A673 (cell line): ENCODE measurements at regions not wholly inside any gene's neighbourhood (a gene's known extent, or its start where the extent isn't known, plus 50 kb on each side); places are given as distances from the start of the nearest gene placed in this dataset.

Experiments
- BruUV-seq: library from RNA; stranded (reverse); fragments of 400-500 nt; replicated peaks from 2 replicates; lab custom pipeline; 2021; lab: Mats Ljungman, UMichigan
- CTCF ChIA-PET: fragments of 300-600 bp; sonication (Branson Sonifier 250); formaldehyde crosslinking; loops from one replicate; lab custom pipeline; 2022; ENCODE audit warnings: antibody characterized with exemption; lab: Charles Lee
- POLR2A ChIA-PET: fragments of 300-600 bp; sonication (Branson Sonifier 250); formaldehyde crosslinking; loops from one replicate; lab custom pipeline; 2022; ENCODE audit warnings: antibody characterized with exemption; ENCODE audit not compliant: low non-redundant PET; lab: Charles Lee
- DNase-seq: peaks from one replicate; pipeline ENCODE4 v3.0.0-alpha.2; 2015; ENCODE audit warnings: low spot score
- H3K27ac ChIP-seq: fragments of 200-600 bp; sonication (generic); 2 replicates; pipeline ENCODE4 v1.5.1; 2016; ENCODE audit warnings: mixed run types, low read depth, mild to moderate bottlenecking, mixed read lengths, antibody characterized with exemption, low read length; ENCODE audit not compliant: poor library complexity, severe bottlenecking
- H3K27me3 ChIP-seq: fragments of 200-600 bp; sonication (generic); replicated peaks from 2 replicates; pipeline ENCODE4 v1.6.1; 2017; ENCODE audit warnings: mixed run types, low read depth, mild to moderate bottlenecking, mixed read lengths, antibody characterized with exemption, low read length; ENCODE audit not compliant: insufficient read depth, poor library complexity
- H3K36me3 ChIP-seq: fragments of 200-600 bp; sonication (generic); 2 replicates; pipeline ENCODE4 v1.6.1; 2016; ENCODE audit warnings: mixed run types, mild to moderate bottlenecking, mixed read lengths, antibody characterized with exemption, low read length; ENCODE audit not compliant: insufficient read depth, poor library complexity, severe bottlenecking
- H3K4me1 ChIP-seq: fragments of 200-600 bp; sonication (generic); 2 replicates; pipeline ENCODE4 v1.6.1; 2017; ENCODE audit warnings: mixed run types, mild to moderate bottlenecking, mixed read lengths, antibody characterized with exemption, low read length; ENCODE audit not compliant: insufficient read depth, poor library complexity, severe bottlenecking
- H3K4me3 ChIP-seq: fragments of 200-600 bp; sonication (generic); 2 replicates; pipeline ENCODE4 v1.5.1; 2016; ENCODE audit warnings: low read depth, mixed run types, mild to moderate bottlenecking, mixed read lengths, low read length; ENCODE audit not compliant: poor library complexity, severe bottlenecking
- H3K9me3 ChIP-seq: fragments of 200-600 bp; sonication (generic); 2 replicates; pipeline ENCODE4 v1.6.1; 2016; ENCODE audit warnings: mixed run types, low read depth, mild to moderate bottlenecking, mixed read lengths, antibody characterized with exemption, low read length; ENCODE audit not compliant: poor library complexity, severe bottlenecking
- EZH2 ChIP-seq: fragments of 200-600 bp; sonication (generic); IDR thresholded peaks from 2 replicates; pipeline ENCODE4 v1.6.1; 2017; ENCODE audit warnings: borderline replicate concordance, low read depth, mild to moderate bottlenecking, mixed read lengths, antibody characterized with exemption, low read length; ENCODE audit not compliant: poor library complexity, severe bottlenecking
- intact Hi-C: fragments of 100-400 bp; cut with micrococcal nuclease; formaldehyde crosslinking; loops from one replicate; pipeline ENCODE4 v1.10.0; 2022; ENCODE audit not compliant: unreplicated experiment
- TF ChIP-seq, protein P1 (sequence below): fragments of 300-800, 200-600 bp; sonication (generic); conservative IDR thresholded peaks from 2 replicates; pipeline ENCODE4 v1.5.1; 2017; ENCODE audit warnings: low read depth, mild to moderate bottlenecking, antibody characterized with exemption, low read length, moderate library complexity, mixed read lengths

DNA sequence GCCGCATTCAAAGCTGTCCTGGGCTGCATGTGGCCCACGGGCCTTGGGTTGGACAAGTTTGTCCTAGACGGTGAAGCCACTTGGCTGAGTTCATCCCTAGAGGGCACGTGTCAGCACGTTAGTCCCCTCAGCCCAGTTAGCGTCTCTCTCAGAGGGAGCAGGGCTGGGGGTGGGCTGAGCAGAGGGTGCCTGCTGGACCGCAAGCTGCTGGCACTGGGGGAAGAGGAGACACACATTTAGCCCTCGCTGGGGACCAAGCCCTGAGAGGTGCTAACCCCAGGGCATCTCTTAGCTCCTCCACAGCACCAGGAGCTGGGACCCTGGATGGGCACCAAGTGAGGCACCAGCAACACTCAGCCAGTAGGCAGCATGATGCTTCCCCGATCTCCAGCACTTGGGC is 107.0 kb downstream of the SHANK2 start:
- no peak overlapping the region for H3K27ac ChIP-seq
- CTCF ChIA-PET, result no interaction called here
- no TSS peak for BruUV-seq
- no peaks in the 10 kb centered on the region for H3K27me3 ChIP-seq
- intact Hi-C loops, result no loop called here
- no peak overlapping the region for H3K4me3 ChIP-seq
- no peaks in the 10 kb centered on the region for H3K36me3 ChIP-seq
- no peaks in the 10 kb centered on the region for H3K9me3 ChIP-seq
- no peak for DNase-seq
- TF ChIP-seq, protein P1, sequence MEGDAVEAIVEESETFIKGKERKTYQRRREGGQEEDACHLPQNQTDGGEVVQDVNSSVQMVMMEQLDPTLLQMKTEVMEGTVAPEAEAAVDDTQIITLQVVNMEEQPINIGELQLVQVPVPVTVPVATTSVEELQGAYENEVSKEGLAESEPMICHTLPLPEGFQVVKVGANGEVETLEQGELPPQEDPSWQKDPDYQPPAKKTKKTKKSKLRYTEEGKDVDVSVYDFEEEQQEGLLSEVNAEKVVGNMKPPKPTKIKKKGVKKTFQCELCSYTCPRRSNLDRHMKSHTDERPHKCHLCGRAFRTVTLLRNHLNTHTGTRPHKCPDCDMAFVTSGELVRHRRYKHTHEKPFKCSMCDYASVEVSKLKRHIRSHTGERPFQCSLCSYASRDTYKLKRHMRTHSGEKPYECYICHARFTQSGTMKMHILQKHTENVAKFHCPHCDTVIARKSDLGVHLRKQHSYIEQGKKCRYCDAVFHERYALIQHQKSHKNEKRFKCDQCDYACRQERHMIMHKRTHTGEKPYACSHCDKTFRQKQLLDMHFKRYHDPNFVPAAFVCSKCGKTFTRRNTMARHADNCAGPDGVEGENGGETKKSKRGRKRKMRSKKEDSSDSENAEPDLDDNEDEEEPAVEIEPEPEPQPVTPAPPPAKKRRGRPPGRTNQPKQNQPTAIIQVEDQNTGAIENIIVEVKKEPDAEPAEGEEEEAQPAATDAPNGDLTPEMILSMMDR, result no peak
- no peak for TF ChIP-seq EZH2
- POLR2A ChIA-PET, result no interaction called here
- no peaks in the 10 kb centered on the region for H3K4me1 ChIP-seq

DNA sequence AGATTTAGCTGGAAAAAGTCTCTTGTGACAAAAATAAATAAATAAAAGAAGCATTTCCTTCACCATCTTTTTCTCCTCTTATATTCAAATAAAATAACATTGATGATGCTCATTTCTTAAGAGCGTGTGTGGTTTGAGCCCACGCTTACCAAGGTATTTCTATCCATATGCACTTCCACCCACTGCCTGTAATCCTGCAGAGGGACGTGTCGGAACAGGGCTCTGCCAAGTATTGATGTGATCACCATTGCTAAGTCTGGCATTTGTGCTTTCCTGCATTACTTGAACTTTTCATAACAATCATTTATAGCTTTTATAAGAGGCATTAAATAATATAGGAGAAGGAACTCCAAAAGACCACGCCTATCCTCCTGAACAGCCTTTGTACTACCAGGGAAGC is 107.6 kb downstream of the SHANK2 start:
- no peaks in the 10 kb centered on the region for H3K36me3 ChIP-seq
- POLR2A ChIA-PET, result no interaction called here
- no peaks in the 10 kb centered on the region for H3K4me1 ChIP-seq
- H3K4me3 ChIP-seq, result no peak overlapping the region
- H3K9me3 ChIP-seq, result no peaks in the 10 kb centered on the region
- BruUV-seq, result no TSS peak
- no peak for TF ChIP-seq EZH2
- TF ChIP-seq, protein P1, result no peak
- H3K27ac ChIP-seq, result no peak overlapping the region
- no peaks in the 10 kb centered on the region for H3K27me3 ChIP-seq
- intact Hi-C loops, result no loop called here
- no peak for DNase-seq
- CTCF ChIA-PET, result no interaction called here

DNA sequence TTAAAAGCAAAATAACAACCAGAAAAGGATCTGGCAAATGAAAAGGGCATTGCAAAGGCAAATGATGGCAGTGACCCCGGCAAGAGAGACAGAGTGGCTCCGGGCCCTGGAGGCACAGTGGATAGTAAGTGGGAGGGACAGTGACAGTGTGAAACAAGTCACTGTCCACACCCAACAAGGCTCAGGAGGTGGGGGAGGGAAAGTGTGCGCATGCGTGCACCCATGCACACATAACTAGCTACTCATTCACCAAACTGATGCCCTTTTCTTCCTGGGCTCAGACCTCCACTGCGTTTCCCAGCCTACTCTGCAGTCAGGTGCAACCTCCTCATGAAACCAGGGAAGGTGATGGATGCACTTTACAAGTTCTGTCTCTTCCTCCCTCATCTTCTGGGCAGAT is 108.4 kb downstream of the SHANK2 start:
- ChIA-PET CTCF (no interaction called here), POLR2A (no interaction called here)
- Histone ChIP-seq H3K9me3 (no peaks in the 10 kb centered on the region), H3K27me3 (no peaks in the 10 kb centered on the region), H3K4me3 (no peak overlapping the region), H3K36me3 (no peaks in the 10 kb centered on the region), H3K27ac (no peak overlapping the region), H3K4me1 (no peaks in the 10 kb centered on the region)
- BruUV-seq, result no TSS peak
- DNase-seq, result no peak
- intact Hi-C loops, result no loop called here
- TF ChIP-seq EZH2, result no peak
- TF ChIP-seq, protein P1, result no peak
